ENCODE measurements at regions not wholly inside any gene's neighbourhood (a gene's known extent, or its start where the extent isn't known, plus 50 kb on each side); places are given as distances from the start of the nearest gene placed in this dataset.
"Not testable (repeated sequence)": the region's sequence is repeated elsewhere in the genome, so short reads cannot be mapped to it uniquely, and the experiment has no call there.

DNA sequence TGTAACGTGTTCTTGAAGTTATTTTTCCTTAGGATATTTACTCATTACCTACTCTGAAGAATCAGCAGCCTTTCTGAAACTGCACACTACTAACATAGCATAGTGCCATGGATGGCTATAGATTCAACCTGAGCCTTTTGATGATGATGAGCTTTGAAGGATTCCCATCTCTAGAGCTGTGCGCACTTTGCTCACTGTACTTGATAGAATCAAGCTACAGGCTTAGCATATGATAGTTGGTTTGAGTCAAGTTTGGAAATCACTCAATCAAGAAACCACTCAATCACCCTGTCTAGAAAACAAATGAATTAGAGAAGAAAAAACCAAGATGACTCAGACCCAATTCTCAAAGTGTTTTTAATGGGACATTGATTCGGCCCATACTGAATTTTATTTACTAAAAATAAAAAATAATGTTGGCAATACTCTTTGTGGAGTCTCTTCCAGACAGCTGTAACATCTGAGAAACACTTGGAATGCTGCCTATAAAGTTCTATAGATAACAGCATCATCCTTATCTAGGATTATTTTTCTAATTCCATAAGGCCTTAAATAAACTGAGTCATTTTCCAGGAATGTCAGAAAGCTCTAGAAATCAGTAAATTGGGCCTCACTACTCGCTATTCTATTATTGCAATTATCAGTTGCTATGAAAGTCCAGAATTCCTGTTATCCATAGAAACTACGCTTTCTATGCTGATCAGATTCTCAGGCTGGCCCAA is 259.0 kb upstream of the ERBB4 start:
- no peak for DNase-seq (ENCODE audit: low spot score)
- Mint-ChIP-seq H3K36me3 (no peaks in the 10 kb centered on the region), H3K4me3 (no peak overlapping the region), H3K9me3 (no peaks in the 10 kb centered on the region), H3K4me1 (no peaks in the 10 kb centered on the region), H3K27ac (no peak overlapping the region), H3K27me3 (ENCODE audit: low read depth) (no peaks in the 10 kb centered on the region)
- TF ChIP-seq SOX15 (CRISPR knock-in tag; IDR thresholded peaks at IDR 0.05), result no peak
- no peak for TF ChIP-seq ERG (CRISPR knock-in tag; IDR thresholded peaks at IDR 0.05)
- no peak for TF ChIP-seq ZNF671 (CRISPR knock-in tag; IDR thresholded peaks at IDR 0.05)
- no peak for TF ChIP-seq ZNF396 (CRISPR knock-in tag; IDR thresholded peaks at IDR 0.05; ENCODE audit: borderline replicate concordance)
- TF ChIP-seq NR2C2 (CRISPR knock-in tag; IDR thresholded peaks at IDR 0.05), result no peak
- TF ChIP-seq ELF4 (CRISPR knock-in tag; IDR thresholded peaks at IDR 0.05; ENCODE audit: low read depth), result no peak
- ChIA-PET POLR2A (no interaction called here), CTCF (interaction anchor here (1.1 kb wide), 1 partner anchor 20 kb away, joined by 3 read pairs; no protein-coding TSS in a partner anchor)
- no peak for ATAC-seq

DNA sequence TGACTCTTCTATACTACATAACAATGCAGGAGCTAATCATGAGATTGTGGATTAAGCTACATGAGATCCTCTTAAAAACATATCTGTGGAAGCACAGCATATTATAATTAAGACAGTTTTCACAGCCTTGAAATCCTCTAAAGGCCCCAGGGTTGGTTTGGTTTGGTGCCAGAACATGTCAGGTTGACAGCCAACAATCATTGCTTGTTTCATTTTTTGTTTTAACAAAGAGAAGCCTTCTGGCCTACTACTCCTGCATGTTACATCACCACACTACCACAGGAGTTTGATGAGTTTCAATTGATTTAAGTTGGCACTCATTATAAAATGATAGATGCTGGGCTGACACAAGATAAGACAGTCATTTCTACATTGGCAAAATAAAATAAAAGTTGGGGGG is 255.9 kb upstream of the ERBB4 start:
- Mint-ChIP-seq H3K4me1 (no peaks in the 10 kb centered on the region), H3K4me3 (no peak overlapping the region), H3K9me3 (no peaks in the 10 kb centered on the region), H3K27me3 (ENCODE audit: low read depth) (no peaks in the 10 kb centered on the region; the same call in 1 of the 2 replicates), H3K36me3 (no peaks in the 10 kb centered on the region), H3K27ac (no peak overlapping the region)
- ATAC-seq, result no peak
- ChIA-PET POLR2A (no interaction called here), CTCF (no interaction called here)
- TF ChIP-seq EMX1 (CRISPR knock-in tag; IDR thresholded peaks at IDR 0.05), result no peak
- TF ChIP-seq USF1 (CRISPR knock-in tag; IDR thresholded peaks at IDR 0.05), result no peak
- TF ChIP-seq ELF4 (CRISPR knock-in tag; IDR thresholded peaks at IDR 0.05; ENCODE audit: low read depth), result no peak
- no peak for TF ChIP-seq NFATC4 (CRISPR knock-in tag; IDR thresholded peaks at IDR 0.05)
- no peak for TF ChIP-seq SMAD3 (CRISPR knock-in tag; IDR thresholded peaks at IDR 0.05; ENCODE audit: borderline replicate concordance)
- no peak for TF ChIP-seq RORB (CRISPR knock-in tag; IDR thresholded peaks at IDR 0.05)
- TF ChIP-seq CREM (CRISPR knock-in tag; IDR thresholded peaks at IDR 0.05), result no peak
- no peak for TF ChIP-seq MLX (CRISPR knock-in tag; IDR thresholded peaks at IDR 0.05)
- no peak for TF ChIP-seq MYBL2 (CRISPR knock-in tag; IDR thresholded peaks at IDR 0.05)
- TF ChIP-seq, protein P1, sequence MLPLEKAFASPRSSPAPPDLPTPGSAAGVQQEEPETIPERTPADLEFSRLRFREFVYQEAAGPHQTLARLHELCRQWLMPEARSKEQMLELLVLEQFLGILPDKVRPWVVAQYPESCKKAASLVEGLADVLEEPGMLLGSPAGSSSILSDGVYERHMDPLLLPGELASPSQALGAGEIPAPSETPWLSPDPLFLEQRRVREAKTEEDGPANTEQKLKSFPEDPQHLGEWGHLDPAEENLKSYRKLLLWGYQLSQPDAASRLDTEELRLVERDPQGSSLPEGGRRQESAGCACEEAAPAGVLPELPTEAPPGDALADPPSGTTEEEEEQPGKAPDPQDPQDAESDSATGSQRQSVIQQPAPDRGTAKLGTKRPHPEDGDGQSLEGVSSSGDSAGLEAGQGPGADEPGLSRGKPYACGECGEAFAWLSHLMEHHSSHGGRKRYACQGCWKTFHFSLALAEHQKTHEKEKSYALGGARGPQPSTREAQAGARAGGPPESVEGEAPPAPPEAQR (CRISPR knock-in tag; IDR thresholded peaks at IDR 0.05), result no peak
- no peak for TF ChIP-seq FOXP1 (CRISPR knock-in tag; IDR thresholded peaks at IDR 0.05; ENCODE audit: borderline replicate concordance)
- no peak for TF ChIP-seq ZNF423 (CRISPR knock-in tag; IDR thresholded peaks at IDR 0.05)
- no peak for DNase-seq (ENCODE audit: low spot score)

DNA sequence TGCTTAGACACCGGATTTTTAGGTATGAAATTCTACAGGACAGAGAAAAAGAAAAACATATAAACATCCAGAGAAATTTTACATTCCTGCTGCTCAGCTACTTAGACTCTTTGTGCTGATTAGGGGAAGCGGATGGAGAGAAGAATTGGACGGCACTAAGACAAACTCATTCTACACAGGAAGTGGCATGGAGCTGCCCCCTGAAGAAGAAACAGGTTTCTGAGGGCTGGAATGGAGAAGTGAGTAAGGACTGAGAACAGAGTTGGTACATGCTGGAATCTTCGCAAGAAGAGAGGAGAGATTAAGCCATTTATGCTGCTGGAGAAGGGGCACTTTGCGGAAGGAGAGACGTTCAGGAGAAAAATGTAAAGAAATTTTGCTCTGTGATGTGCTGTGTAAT is 253.0 kb upstream of the ERBB4 start:
- no peak for ATAC-seq
- Mint-ChIP-seq H3K9me3 (peaks cover 10% of the 10 kb centered on the region), H3K36me3 (peaks cover under 1% of the 10 kb centered on the region), H3K27ac (no peak overlapping the region), H3K4me1 (no peaks in the 10 kb centered on the region), H3K4me3 (no peak overlapping the region), H3K27me3 (ENCODE audit: low read depth) (no peaks in the 10 kb centered on the region; the same call in 1 of the 2 replicates)
- ChIA-PET POLR2A (no interaction called here), CTCF (no interaction called here)
- TF ChIP-seq SOX15 (CRISPR knock-in tag; IDR thresholded peaks at IDR 0.05) (no peak), ERG (CRISPR knock-in tag; IDR thresholded peaks at IDR 0.05) (no peak), FOXK1 (CRISPR knock-in tag; IDR thresholded peaks at IDR 0.05) (no peak)
- TF ChIP-seq, protein P2, sequence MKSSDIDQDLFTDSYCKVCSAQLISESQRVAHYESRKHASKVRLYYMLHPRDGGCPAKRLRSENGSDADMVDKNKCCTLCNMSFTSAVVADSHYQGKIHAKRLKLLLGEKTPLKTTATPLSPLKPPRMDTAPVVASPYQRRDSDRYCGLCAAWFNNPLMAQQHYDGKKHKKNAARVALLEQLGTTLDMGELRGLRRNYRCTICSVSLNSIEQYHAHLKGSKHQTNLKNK (CRISPR knock-in tag; IDR thresholded peaks at IDR 0.05), result no peak
- no peak for DNase-seq (ENCODE audit: low spot score)

DNA sequence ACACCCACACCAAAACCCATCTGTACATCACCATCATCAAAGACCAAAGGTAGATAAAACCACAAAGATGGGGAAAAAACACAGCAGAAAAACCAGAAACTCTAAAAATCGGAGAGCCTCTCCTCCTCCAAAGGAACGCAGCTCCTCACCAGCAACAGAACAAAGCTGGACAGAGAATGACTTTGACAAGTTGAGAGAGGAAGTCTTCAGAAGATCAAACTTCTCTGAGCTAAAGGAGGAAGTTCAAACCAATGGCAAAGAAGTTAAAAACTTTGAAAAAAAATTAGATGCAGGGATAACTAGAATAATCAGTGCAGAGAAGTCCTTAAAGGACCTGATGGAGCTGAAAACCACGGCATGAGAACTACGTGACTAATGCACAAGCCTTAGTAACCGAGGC is 247.5 kb upstream of the ERBB4 start:
- H3K9me3 Mint-ChIP-seq, result peaks cover 48% of the 10 kb centered on the region

More for the DNA sequence above, 247.5 kb upstream of the ERBB4 start:
- H3K27ac Mint-ChIP-seq; CTCF ChIA-PET; POLR2A ChIA-PET; H3K4me3 Mint-ChIP-seq; DNase-seq (ENCODE audit: low spot score); ATAC-seq; H3K4me1 Mint-ChIP-seq; H3K27me3 Mint-ChIP-seq (ENCODE audit: low read depth): not testable (repeated sequence)
- H3K36me3 Mint-ChIP-seq, result peaks cover 33% of the 10 kb centered on the region
